GM19238 (cell line): ENCODE measurements at regions not wholly inside any gene's neighbourhood (a gene's known extent, or its start where the extent isn't known, plus 50 kb on each side); places are given as distances from the start of the nearest gene placed in this dataset.
"Not testable (repeated sequence)": the region's sequence is repeated elsewhere in the genome, so short reads cannot be mapped to it uniquely, and the experiment has no call there.

Source experiments
- DNase-seq: peaks from one replicate; pipeline ENCODE4 v3.0.0; 2011; ENCODE audit warnings: low spot score; ENCODE audit not compliant: insufficient read length

DNA sequence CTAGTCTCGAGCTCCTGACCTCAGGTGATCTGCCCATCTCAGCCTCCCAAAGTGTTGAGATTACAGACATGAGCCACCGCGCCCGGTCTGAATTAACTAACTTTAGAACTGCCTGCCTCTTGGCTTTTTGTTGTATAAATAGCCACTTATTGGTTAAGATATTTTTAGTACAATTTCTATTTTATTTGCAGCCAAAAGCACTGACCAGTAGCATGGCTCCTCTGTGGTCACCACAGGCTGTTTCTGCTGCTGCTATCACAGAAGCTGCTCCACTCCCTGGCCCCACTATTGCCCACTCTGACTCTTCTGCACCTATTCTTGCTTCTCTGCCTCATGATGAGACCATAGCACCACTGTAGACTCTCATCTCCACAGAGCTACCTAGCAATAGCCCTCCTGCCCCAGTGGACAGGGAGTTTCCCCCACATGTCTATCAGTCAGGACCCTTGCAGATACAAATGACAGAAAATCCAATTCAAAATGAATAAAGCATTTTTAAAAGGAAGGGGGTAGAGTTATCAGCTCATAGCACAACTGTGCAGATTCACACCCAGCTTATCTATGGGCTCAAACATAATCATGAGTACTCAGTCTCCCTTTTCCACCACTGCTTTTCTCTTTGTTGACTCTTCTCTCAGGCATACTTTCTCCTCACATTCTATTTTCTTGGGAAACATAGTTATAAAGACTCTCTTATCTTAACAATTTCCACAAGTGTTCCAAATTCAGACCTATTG lies 151.8 kb upstream of the EPB41L4A start:
- no peak for DNase-seq

GRCh38 chr5:112573441-112573840 lies 154.4 kb upstream of the EPB41L4A start:
- no peak for DNase-seq

DNA sequence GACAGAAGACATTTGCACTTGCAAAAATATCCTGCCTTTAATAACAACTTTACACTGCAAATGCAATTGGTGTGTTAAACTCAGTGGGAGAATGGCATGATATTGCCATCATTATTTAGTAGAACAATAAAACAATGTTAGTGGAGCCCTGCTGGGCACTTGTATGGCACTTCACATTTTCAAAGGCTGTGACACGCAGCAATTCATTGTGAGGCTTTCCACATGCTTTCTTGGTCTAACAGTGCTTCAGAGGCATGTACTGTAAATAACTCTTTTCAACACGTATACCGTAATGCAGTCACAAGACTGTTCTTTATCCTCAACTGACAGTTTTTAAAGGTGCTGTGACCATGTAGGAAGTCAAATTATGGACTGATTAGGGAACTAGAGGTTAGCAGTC lies 155.5 kb upstream of the EPB41L4A start:
- no peak for DNase-seq

DNA sequence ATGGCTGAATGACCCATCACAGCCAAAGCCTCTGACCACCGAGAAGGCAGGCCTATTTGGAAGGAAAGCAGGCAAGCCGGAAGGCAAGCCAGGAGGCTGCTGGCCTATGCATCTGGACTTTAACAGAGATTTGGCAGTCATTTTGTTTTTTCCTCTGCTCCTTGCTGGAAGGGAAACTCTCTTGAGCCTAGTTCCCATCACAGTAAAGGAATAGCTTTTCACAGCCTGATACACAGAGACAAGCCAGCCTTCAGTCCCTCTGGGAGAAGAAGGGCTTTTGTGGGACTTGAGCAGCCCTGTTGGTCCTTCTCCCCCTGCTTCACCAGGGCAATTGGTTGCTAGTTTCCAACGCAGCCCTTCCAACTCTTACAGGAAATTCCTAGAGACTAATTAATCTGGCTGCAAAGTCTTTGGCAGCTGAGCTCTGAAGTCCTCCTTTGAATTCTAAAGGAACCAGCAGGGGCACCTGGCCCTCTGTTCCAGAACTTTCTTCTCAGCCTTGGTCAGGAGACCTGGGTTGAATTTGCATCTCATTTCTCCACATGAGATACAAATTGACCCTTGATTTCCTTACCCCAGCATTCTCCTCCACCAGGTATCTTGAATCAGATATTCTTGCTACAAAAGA lies 157.3 kb upstream of the EPB41L4A start:
- no peak for DNase-seq

- DNase-seq, result no peak
These were observed 158.0 kb upstream of the APC start for GRCh38 chr5:112579599-112580170.

GRCh38 chr5:112581811-112582320 lies 155.8 kb upstream of the APC start:
- no peak for DNase-seq

DNA sequence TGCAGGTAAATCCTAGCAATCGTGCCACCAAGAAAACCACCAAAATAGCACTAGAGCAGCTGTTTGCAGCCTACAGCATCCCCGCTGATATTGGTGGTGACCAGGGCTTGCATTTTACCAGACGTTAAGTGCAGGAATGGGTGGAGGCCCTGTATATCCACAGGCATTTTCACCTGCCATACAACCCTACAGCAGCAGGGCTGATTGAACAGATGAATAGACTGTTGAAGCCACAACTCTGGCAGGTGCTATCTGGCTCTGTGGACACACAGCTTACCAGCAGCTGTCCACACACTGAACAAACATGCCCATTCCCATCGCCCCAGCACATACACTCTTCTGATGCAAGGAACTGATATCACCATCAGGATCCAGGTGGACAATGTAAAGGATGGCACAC lies 154.5 kb upstream of the APC start:
- DNase-seq, result no peak

DNA sequence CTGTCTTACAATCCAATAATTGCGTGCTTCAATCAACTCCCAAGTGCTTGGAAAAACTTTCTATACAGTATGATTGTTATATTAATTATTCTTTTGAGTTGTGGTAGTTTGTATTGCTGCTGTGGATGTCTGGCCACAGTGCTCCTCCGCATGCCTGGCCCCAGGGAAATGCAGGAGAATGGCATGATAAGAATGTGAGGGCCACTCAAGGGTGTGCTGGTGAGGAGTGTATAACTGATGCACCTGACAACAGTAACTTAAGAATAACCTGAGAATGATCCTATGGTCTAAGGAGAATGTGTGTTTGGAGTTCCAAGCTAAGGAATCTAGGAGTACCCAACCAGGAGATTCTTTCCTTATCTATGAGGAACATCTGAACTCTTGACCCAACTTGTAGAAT lies 152.9 kb upstream of the APC start:
- DNase-seq, result no peak

GRCh38 chr5:112586596-112587062 lies 151.1 kb upstream of the APC start:
- no peak for DNase-seq

DNA sequence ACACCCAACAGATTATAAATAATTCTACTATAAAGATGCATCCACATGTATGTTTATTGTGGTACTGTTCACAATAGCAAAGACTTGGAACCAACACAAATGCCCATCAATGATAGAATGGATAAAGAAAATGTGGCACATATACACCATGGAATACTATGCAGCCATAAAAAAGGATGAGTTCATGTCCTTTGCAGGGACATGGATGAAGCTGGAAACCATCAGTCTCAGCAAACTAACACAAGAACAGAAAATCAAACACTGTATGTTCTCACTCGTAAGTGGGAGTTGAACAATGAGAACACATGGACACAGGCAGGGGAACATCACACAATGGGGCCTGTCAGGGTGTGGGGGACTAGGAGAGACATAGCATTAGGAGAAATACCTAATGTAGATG lies 146.8 kb upstream of the APC start:
- DNase-seq, result not testable (repeated sequence)

- no peak for DNase-seq
These were observed 143.4 kb upstream of the APC start for GRCh38 chr5:112594095-112594850.

GRCh38 chr5:112594941-112595340 lies 142.7 kb upstream of the APC start:
- DNase-seq, result no peak

DNA sequence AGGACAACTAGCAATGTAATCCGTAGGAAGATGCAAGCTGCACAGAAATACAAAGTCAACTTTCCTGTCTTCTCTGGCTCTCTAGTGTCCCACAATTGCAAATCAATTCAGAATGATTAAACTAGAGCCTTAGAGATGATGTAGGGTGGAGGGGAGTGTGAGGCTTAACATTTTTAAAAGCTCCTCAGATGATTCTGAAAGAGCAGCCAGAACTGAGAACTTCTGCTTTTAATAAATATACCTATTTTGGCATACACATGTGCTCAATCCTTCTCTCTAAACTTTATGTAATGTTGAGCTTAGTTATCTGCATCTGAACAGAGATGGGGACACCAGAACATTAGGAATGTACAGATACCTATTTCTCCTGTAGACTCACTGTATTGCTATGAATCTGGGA lies 139.9 kb upstream of the APC start:
- no peak for DNase-seq

DNA sequence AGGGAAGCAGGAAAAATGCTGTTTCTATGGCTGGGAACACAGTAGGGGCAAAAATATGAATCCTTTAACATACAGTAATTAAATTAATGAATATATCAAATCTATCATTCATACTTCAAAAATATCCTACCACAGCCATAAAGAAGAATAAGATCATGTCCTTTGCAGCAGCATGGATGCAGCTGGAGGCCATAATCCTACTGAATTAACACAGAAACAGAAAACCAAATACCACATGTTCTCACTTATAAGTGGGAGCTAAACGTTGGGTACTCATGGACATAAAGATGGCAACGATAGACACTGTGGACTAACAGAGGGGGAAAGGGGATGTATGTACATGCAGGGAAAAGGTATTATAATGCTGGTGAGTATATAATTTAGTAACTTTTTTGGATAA lies 137.2 kb upstream of the APC start:
- not testable (repeated sequence) for DNase-seq

DNA sequence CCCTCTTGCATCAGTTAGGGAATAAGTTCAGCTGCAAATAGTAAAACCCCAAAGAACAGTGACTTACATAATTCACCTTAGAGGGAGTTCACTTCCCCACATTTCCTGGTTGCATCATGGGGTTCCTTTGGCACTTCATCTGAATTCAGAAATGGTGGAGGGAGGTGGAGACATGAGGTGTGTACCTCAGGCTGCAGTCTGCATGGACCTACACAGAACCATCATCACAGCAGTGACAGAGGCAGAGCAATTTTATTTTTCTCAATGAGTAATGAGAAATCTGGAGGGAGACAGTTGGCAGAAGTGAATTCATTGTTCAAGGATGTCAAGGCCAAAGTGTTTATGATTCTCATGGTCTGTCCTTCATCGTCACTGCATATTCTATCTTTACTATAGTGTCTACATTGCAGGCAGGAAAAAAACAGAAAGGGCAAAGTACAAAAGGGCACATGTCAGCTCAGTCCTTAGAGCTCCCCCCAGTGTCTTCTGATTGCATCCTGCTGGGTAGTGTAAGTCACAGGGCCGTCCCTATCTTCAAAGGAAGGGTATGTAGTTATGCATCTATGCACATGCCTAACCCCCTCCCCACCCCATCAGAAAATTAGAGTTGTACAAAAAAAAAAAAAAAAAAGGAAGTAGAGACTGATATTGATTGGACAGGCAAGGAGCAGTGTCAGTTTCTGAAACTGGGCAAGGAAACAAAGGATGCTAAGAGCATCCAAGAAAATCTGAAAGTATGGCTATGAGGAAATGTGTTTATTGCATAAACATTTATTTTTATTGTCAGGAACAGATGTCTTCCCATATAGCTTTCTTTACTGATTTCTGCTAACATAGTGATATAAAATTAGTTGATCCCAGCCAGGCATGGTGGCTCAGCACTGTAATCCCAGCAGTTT lies 132.7 kb upstream of the APC start:
- DNase-seq, result peak; percentile 9

- no peak for DNase-seq
These were observed 128.7 kb upstream of the APC start for GRCh38 chr5:112608975-112609374.

GRCh38 chr5:112612663-112613062 lies 125.0 kb upstream of the APC start:
- DNase-seq, result no peak

DNA sequence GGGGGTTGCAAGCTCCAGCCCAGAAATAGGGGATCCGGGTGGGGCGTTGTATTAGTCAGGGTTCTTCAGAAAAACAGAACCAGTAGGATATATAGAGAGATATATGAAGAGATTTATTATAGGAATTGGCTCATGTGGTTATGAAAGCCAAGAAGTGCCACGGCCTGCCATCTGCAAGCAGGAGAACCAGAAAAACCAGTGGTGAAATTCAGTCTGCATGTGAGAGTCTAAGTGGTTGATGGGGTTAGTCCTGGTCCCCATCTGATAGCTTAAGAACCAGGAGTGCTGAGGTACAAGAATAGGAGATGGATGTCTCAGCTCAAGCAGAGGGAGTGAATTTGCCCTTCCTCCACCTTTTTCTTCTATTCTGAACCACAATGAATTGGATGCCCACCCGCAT lies 123.4 kb upstream of the APC start:
- no peak for DNase-seq

GRCh38 chr5:112614986-112615385 lies 122.7 kb upstream of the APC start:
- DNase-seq, result no peak

GRCh38 chr5:112616812-112617547 lies 120.7 kb upstream of the APC start:
- DNase-seq, result no peak
